Liver (tissue), 8 donors: ENCODE measurements at regions not wholly inside any gene's neighbourhood (a gene's known extent, or its start where the extent isn't known, plus 50 kb on each side); places are given as distances from the start of the nearest gene placed in this dataset.
A peak's percentile ranks its signal among the peaks of the same experiment; 100 is the strongest.

Experiments
- DNase-seq: peaks from one replicate; pipeline ENCODE4 v3.0.0-alpha.2; 2017; ENCODE audit warnings: low spot score
- H3K27ac ChIP-seq, 2 donors: one replicate each; pipeline ENCODE4 v1.7.0; 2013; ENCODE audit warnings: inconsistent platforms in 2 of 2, low read length in 2 of 2, control low read depth in 1 of 2, low read depth in 1 of 2, mild to moderate bottlenecking in 1 of 2
- H3K27me3 ChIP-seq, 4 donors: one replicate each; pipeline versions ENCODE4 v1.6.1 to v1.7.0; 2013; ENCODE audit warnings: low read length in 3 of 4, inconsistent platforms in 1 of 4, mild to moderate bottlenecking in 1 of 4, moderate library complexity in 1 of 4; ENCODE audit not compliant: control insufficient read depth in 4 of 4, insufficient read depth in 4 of 4
- H3K36me3 ChIP-seq, 4 donors: one replicate each; pipeline versions ENCODE4 v1.6.1 to v1.7.0; 2013; ENCODE audit warnings: low read length in 3 of 4, mild to moderate bottlenecking in 3 of 4, low read depth in 1 of 4, moderate library complexity in 1 of 4; ENCODE audit not compliant: control insufficient read depth in 4 of 4, insufficient read depth in 3 of 4
- H3K4me1 ChIP-seq, 4 donors: one replicate each; pipeline versions ENCODE4 v1.6.1 to v1.7.0; 2013; ENCODE audit warnings: low read length in 3 of 4, mild to moderate bottlenecking in 3 of 4, moderate library complexity in 1 of 4; ENCODE audit not compliant: control insufficient read depth in 4 of 4, insufficient read depth in 4 of 4
- H3K4me3 ChIP-seq, 3 donors: one replicate each; pipeline versions ENCODE4 v1.6.1 to v1.7.0; 2013; ENCODE audit warnings: low read length in 3 of 3, control low read depth in 1 of 3, low read depth in 1 of 3, mild to moderate bottlenecking in 1 of 3
- H3K9ac ChIP-seq, 2 donors: one replicate each; pipeline ENCODE4 v1.7.0; 2013; ENCODE audit warnings: low read length in 2 of 2, mild to moderate bottlenecking in 2 of 2, moderate library complexity in 2 of 2, control low read depth in 1 of 2, low read depth in 1 of 2
- H3K9me3 ChIP-seq, 4 donors: one replicate each; pipeline versions ENCODE4 v1.6.1 to v1.7.0; 2013; ENCODE audit warnings: low read length in 3 of 4; ENCODE audit not compliant: control insufficient read depth in 4 of 4
- ATF3 ChIP-seq: IDR thresholded peaks from 2 replicates; pipeline ENCODE4 v1.6.1; 2016; ENCODE audit warnings: antibody characterized with exemption
- CTCF ChIP-seq: fragments of 150-350 bp; IDR thresholded peaks from 2 replicates; pipeline ENCODE4 v1.5.1; 2017; ENCODE audit warnings: improper control_type of control experiment, low read depth, low read length; ENCODE audit not compliant: missing input control
- EGR1 ChIP-seq, 2 donors: IDR thresholded peaks; 2 replicates each; pipeline ENCODE4 v1.6.1; 2016 to 2018; ENCODE audit warnings: antibody characterized with exemption in 2 of 2, low read depth in 2 of 2
- FOXA1 ChIP-seq: IDR thresholded peaks from 2 replicates; pipeline ENCODE4 v1.6.1; 2016; ENCODE audit warnings: antibody characterized with exemption
- FOXA2 ChIP-seq: IDR thresholded peaks from 2 replicates; pipeline ENCODE4 v1.6.1; 2016; ENCODE audit warnings: antibody characterized with exemption
- GABPA ChIP-seq, 2 donors: IDR thresholded peaks in 1 of 2; conservative IDR thresholded peaks in 1 of 2; 2 replicates each; pipeline ENCODE4 v1.6.1; 2016; ENCODE audit warnings: antibody characterized with exemption in 2 of 2, mild to moderate bottlenecking in 1 of 2, moderate library complexity in 1 of 2
- HNF4A ChIP-seq, 2 donors: conservative IDR thresholded peaks; 2 replicates each; pipeline ENCODE4 v1.6.1; 2016; ENCODE audit warnings: antibody characterized with exemption in 2 of 2, mild to moderate bottlenecking in 2 of 2
- HNF4G ChIP-seq: IDR thresholded peaks from 2 replicates; pipeline ENCODE4 v1.6.1; 2016; ENCODE audit warnings: antibody characterized with exemption
- JUND ChIP-seq, 2 donors: IDR thresholded peaks; 2 replicates each; pipeline ENCODE4 v1.6.1; 2016; ENCODE audit warnings: antibody characterized with exemption in 2 of 2
- MAX ChIP-seq: IDR thresholded peaks from 2 replicates; pipeline ENCODE4 v1.6.1; 2016; ENCODE audit warnings: antibody characterized with exemption
- RAD21 ChIP-seq, 2 donors: IDR thresholded peaks; 2 replicates each; pipeline ENCODE4 v1.6.1; 2016; ENCODE audit warnings: antibody characterized with exemption in 2 of 2, mild to moderate bottlenecking in 2 of 2
- REST ChIP-seq: IDR thresholded peaks from 2 replicates; pipeline ENCODE4 v1.6.1; 2016; ENCODE audit warnings: antibody characterized with exemption, mild to moderate bottlenecking
- RXRA ChIP-seq, 2 donors: IDR thresholded peaks; 2 replicates each; pipeline ENCODE4 v1.6.1; 2017 to 2018; ENCODE audit warnings: antibody characterized with exemption in 2 of 2, mild to moderate bottlenecking in 1 of 2
- SP1 ChIP-seq: IDR thresholded peaks from 2 replicates; pipeline ENCODE4 v1.6.1; 2018; ENCODE audit warnings: antibody characterized with exemption, mild to moderate bottlenecking
- TAF1 ChIP-seq: conservative IDR thresholded peaks from 2 replicates; pipeline ENCODE4 v1.6.1; 2016; ENCODE audit warnings: antibody characterized with exemption, mild to moderate bottlenecking
- ZBTB33 ChIP-seq: IDR thresholded peaks from 2 replicates; pipeline ENCODE4 v1.6.1; 2016; ENCODE audit warnings: antibody characterized with exemption
- whole genome bisulfite sequencing: extraction: QIAGEN DNeasy Blood & Tissue Kit; methylation state at CpG from one replicate; pipeline ENCODE4 v1.1.7; 2013; 5-methylcytosine and 5-hydroxymethylcytosine counted together
- donor health status: healthy.
- donor health status: healthy.
- donor health status: healthy.
- donor health status: healthy.
- donor health status: healthy.

GRCh38 chr9:86600291-86600690 lies 246.1 kb upstream of the TUT7 start:
- Histone ChIP-seq H3K27ac (no peak overlapping the region), H3K9me3 (no peaks in the 10 kb centered on the region), H3K4me1 (no peaks in the 10 kb centered on the region), H3K9ac (no peak overlapping the region), H3K27me3 (no peaks in the 10 kb centered on the region), H3K4me3 (no peak overlapping the region), H3K36me3 (no peaks in the 10 kb centered on the region)
- TF ChIP-seq RXRA (IDR thresholded peaks at IDR 0.05) (no peak), HNF4A (conservative IDR thresholded peaks at IDR 0.05) (no peak), FOXA1 (no peak), HNF4G (no peak), ZBTB33 (no peak), JUND (IDR thresholded peaks at IDR 0.05) (no peak)
- no peak for DNase-seq
- 46% methylated on average over 3 of the region's 3 CpGs for WGBS

- no peaks in the 10 kb centered on the region for H3K36me3 ChIP-seq
- no peak overlapping the region for H3K4me3 ChIP-seq
- no peak overlapping the region for H3K27ac ChIP-seq
- no peaks in the 10 kb centered on the region for H3K4me1 ChIP-seq
- H3K9ac ChIP-seq: no peak overlapping the region
- no peak for DNase-seq
- H3K27me3 ChIP-seq: no peaks in the 10 kb centered on the region
- TF ChIP-seq RAD21 (IDR thresholded peaks at IDR 0.05): no peak
- TF ChIP-seq HNF4A (conservative IDR thresholded peaks at IDR 0.05): peak in 1 of 2 donors; percentile 9
- 22% methylated on average over 1 of the region's 1 CpG for WGBS
- H3K9me3 ChIP-seq: no peaks in the 10 kb centered on the region
Observed at GRCh38 chr9:86599561-86599960, 245.4 kb upstream of the TUT7 start.

GRCh38 chr9:86598411-86599239 lies 244.4 kb upstream of the TUT7 start:
- TF ChIP-seq HNF4A (conservative IDR thresholded peaks at IDR 0.05): no peak
- TF ChIP-seq FOXA2: no peak
- TF ChIP-seq TAF1: no peak
- TF ChIP-seq GABPA (IDR thresholded peaks at IDR 0.05 in 1 of 2, conservative IDR thresholded peaks at IDR 0.05 in 1 of 2): no peak
- no peak for TF ChIP-seq RXRA (IDR thresholded peaks at IDR 0.05)
- no peak for TF ChIP-seq CTCF
- no peak for TF ChIP-seq MAX
- TF ChIP-seq EGR1 (IDR thresholded peaks at IDR 0.05; ENCODE audit: low read depth in 2 of 2): no peak
- no peak for TF ChIP-seq SP1
- no peak for TF ChIP-seq REST
- no peak for TF ChIP-seq ATF3
- no peak for TF ChIP-seq HNF4G
- no peak for DNase-seq
- Histone ChIP-seq H3K36me3 (no peaks in the 10 kb centered on the region), H3K27me3 (no peaks in the 10 kb centered on the region), H3K9ac (no peak overlapping the region), H3K4me1 (no peaks in the 10 kb centered on the region), H3K4me3 (no peak overlapping the region), H3K27ac (no peak overlapping the region), H3K9me3 (no peaks in the 10 kb centered on the region)
- 53% methylated on average over 10 of the region's 10 CpGs for WGBS
